ENCODE measurements at regions not wholly inside any gene's neighbourhood (a gene's known extent, or its start where the extent isn't known, plus 50 kb on each side); places are given as distances from the start of the nearest gene placed in this dataset.
"Not testable (repeated sequence)": the region's sequence is repeated elsewhere in the genome, so short reads cannot be mapped to it uniquely, and the experiment has no call there.

- not testable (repeated sequence) for DNase-seq
Observed at GRCh38 chr4:121616449-121616848, 80.3 kb downstream of the ANXA5 start.

DNA sequence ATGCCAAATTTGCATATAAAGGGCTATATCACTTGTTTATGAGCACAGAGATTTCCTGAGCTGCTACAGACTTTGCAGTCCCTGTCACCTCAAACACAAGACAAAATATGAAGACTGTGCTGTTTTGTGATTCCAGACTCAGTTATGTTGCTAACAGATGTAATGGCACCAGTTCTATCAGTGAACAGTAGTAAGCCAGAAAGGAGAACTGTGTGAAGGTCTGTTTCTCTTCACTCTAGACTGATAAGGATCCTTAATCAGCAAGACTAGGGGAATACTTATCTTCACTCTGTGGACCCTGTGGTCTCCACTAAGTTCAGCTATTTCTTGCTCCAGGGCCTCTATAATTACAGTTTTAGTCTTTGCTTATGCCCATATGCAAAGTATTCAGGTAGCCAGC lies 82.7 kb downstream of the ANXA5 start:
- DNase-seq, result no peak

- DNase-seq, result no peak
Observed at GRCh38 chr4:121599049-121599448, 97.7 kb downstream of the ANXA5 start.

- DNase-seq, result peak; percentile 80
Observed at GRCh38 chr4:121597346-121597934, 99.3 kb downstream of the ANXA5 start.

- peak; percentile 82 for DNase-seq
Observed at GRCh38 chr4:121594796-121595526, 101.8 kb downstream of the ANXA5 start.

DNA sequence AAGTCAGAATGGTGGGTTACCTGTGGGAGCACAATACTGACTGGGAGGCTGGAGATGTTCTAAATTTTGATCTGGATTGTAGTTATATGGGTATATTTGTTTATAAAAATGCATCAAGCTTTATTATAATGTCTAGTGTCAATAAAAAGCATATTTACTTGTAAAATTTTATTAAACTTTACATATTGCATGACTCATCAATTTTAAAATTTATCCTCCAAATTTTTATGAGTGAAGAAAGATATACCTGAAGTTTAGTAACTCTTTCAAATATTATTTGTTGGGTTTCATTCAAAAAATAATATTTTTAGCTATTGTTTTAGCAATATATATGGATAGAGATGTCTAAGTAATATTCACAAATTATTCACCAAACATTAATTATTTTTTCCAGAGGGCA lies 103.0 kb downstream of the ANXA5 start:
- no peak for DNase-seq

DNA sequence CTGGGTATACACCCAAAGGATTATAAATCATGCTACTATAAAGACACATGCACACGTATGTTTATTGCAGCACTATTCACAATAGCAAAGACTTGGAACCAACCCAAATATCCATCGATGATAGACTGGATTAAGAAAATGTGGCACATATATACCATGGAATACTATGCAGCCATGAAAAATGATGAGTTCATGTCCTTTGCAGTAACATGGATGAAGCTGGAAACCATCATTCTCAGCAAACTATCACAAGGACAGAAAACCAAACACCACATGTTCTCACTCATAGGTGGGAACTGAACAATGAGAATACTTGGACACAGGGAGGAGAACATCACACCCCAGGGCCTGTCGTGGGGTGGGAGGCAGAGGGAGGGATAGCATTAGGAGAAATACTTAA lies 104.5 kb downstream of the ANXA5 start:
- DNase-seq, result not testable (repeated sequence)

DNA sequence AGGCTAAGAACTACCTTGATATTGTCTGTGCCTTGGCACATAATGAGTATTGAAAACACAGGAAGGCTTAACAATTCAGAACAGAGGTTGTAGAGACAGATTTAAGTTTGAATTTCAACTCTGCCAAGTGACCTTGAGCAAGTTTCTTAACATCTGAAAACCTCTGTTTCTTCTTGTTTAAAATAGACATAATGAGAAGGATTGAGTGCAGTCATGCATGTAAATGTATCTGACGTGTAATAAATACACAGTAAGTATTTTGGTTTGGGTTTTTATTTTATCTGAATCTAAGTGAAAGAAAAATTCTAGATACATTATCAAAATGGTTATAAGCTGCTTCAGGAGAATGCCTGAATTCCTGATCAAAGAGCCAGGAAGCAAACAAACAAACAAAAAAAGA lies 111.9 kb downstream of the ANXA5 start:
- DNase-seq, result no peak

DNA sequence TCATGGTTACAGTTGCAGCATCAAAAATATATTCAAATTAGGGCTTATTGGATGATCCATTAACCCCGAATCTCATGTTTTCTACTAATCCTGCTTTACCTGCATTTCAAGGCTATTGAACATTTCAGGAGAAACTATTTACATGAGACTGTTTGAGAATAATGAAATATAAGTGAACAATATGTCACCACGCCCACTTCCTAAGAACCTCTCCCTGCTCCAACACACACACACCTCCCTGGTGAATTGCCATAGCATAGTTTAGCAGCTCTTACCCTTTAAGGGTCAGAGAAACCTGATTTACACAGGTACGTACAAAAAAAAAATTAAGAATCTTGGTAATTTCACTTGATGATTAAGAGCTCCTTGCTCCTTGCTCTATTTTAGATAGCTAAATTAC lies 113.4 kb downstream of the ANXA5 start:
- DNase-seq, result no peak

DNA sequence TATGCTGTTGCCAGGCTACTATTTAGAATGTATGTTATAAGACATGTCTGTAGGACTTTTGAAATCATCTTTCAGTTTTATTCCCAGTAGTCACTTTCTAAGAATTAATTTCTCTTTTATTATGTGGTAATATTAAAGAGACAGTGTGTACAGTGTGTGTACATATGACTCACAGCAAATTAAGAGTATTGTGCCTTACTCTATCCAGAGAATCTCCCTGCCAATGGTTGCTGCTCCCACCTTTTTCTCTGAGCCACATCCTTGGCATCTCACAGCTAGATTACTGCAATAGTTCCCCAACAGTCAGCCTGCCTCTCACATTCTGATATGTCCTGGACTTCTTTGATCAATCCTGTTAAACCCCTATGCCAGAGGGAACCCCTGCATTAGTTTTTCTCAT lies 114.5 kb downstream of the ANXA5 start:
- DNase-seq, result no peak

GRCh38 chr4:121575392-121575791 lies 121.4 kb downstream of the ANXA5 start:
- not testable (repeated sequence) for DNase-seq

- no peak for DNase-seq
Observed at GRCh38 chr4:121574618-121575017, 122.2 kb downstream of the ANXA5 start.

DNA sequence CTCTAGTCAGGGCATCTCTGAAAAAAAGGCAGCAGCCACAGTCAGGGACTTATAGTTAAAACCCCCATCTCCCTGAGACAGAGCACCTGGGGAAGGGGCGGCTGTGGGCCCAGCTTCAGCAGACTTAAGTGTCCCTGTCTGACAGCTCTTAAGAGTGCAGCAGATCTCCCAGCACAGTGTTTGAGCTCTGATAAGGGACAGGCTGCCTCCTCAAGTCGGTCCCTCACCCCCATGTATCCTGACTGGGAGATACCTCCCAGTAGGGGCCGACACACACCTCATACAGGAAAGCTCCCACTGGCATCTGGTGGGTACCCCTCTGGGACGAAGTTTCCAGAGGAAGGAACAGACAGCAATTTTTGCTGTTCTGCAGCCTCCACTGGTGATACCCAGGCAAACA lies 129.0 kb downstream of the ANXA5 start:
- DNase-seq, result no peak

GRCh38 chr4:121564840-121565375 lies 131.9 kb downstream of the ANXA5 start:
- peak; percentile 31 for DNase-seq

GRCh38 chr4:121562811-121563210 lies 134.0 kb downstream of the ANXA5 start:
- no peak for DNase-seq

GRCh38 chr4:121555315-121556107 lies 141.3 kb downstream of the ANXA5 start:
- peak; percentile 45 for DNase-seq

- peak; percentile 72 for DNase-seq
Observed at GRCh38 chr4:121554382-121554781, 142.4 kb downstream of the ANXA5 start.

GRCh38 chr4:121551881-121552280 lies 144.9 kb downstream of the ANXA5 start:
- peak; percentile 7 for DNase-seq

DNA sequence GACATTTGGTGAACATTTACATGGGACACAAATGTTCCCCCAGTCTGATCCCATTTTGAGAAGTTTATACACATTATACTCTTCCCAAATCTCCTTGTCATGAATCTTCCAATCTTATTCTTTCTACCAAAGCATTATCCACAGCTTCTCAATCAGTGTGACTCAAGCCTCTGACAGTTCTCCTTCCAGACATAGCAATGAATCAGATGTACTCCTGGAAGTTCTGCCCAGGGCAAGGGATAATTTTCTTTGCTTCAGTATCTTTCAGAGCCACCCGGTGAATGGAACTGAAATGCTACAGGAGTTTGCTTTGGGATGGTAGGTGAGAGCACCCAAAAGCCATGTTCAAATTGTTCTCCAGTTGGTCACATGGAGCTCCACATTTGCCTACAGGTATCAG lies 145.5 kb downstream of the ANXA5 start:
- peak; percentile 23 for DNase-seq

- no peak for DNase-seq
Observed at GRCh38 chr4:121541696-121542095, 155.1 kb downstream of the ANXA5 start.

- no peak for DNase-seq
Observed at GRCh38 chr4:121535351-121535750, 154.5 kb upstream of the QRFPR start.

DNA sequence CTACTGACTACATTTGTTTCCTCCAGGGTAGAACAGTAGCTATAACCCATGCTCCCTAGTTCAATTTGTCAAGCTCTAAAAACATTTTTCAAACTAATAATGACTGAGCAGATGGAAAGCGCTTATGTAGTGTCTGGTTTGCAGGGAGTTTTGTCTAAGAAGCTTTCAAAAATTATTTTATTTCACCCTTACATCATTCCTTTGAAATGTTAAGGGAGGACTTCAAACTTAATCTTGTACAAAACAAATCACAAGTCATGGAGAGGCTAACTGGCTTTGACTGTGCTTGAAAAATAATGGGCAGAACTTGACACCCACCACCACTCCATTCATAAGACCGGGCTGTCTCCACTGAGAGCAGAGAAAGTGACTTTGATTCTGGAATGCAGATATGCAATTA lies 153.4 kb upstream of the QRFPR start:
- no peak for DNase-seq

- no peak for DNase-seq
Observed at GRCh38 chr4:121526509-121526908, 145.7 kb upstream of the QRFPR start.
